NCI-H2171 treated with DMSO at 0.1 percent for 48 hours (cell line): ENCODE measurements at regions not wholly inside any gene's neighbourhood (a gene's known extent, or its start where the extent isn't known, plus 50 kb on each side); places are given as distances from the start of the nearest gene placed in this dataset.

Source experiments
- DNase-seq: peaks from one replicate; lab custom pipeline; 2025; lab: John Stamatoyannopoulos, UW

GRCh38 chr5:167634432-167634831, 657.0 kb upstream of the WWC1 start:
- DNase-seq = no peak

GRCh38 chr5:167638816-167639215, 652.6 kb upstream of the WWC1 start:
- DNase-seq = no peak

GRCh38 chr5:167639273-167639672, 652.2 kb upstream of the WWC1 start:
- no peak for DNase-seq

GRCh38 chr5:167639766-167640165, 651.7 kb upstream of the WWC1 start:
- DNase-seq = no peak

GRCh38 chr5:167642181-167642580, 649.3 kb upstream of the WWC1 start:
- no peak for DNase-seq

GRCh38 chr5:167642779-167643517, 648.5 kb upstream of the WWC1 start:
- no peak for DNase-seq

GRCh38 chr5:167643631-167644280, 647.7 kb upstream of the WWC1 start:
- no peak for DNase-seq

GRCh38 chr5:167644619-167645018, 646.8 kb upstream of the WWC1 start:
- DNase-seq = no peak

GRCh38 chr5:167649471-167649870, 642.0 kb upstream of the WWC1 start:
- no peak for DNase-seq

- no peak for DNase-seq
Observed at GRCh38 chr5:167652690-167653089, 638.8 kb upstream of the WWC1 start.

- no peak for DNase-seq
Observed at GRCh38 chr5:167653645-167654106, 637.8 kb upstream of the WWC1 start.

GRCh38 chr5:167657016-167657415, 634.4 kb upstream of the WWC1 start:
- DNase-seq = no peak

GRCh38 chr5:167658889-167659288, 632.6 kb upstream of the WWC1 start:
- DNase-seq = no peak

GRCh38 chr5:167661605-167662004, 629.8 kb upstream of the WWC1 start:
- no peak for DNase-seq

GRCh38 chr5:167664222-167664804, 627.1 kb upstream of the WWC1 start:
- no peak for DNase-seq

GRCh38 chr5:167665841-167666375, 625.5 kb upstream of the WWC1 start:
- DNase-seq = peak; percentile 9

GRCh38 chr5:167671176-167671575, 620.3 kb upstream of the WWC1 start:
- no peak for DNase-seq

- DNase-seq = no peak
Observed at GRCh38 chr5:167673942-167674341, 617.5 kb upstream of the WWC1 start.

GRCh38 chr5:167678481-167678880, 613.0 kb upstream of the WWC1 start:
- no peak for DNase-seq

- no peak for DNase-seq
Observed at GRCh38 chr5:167684251-167684650, 607.2 kb upstream of the WWC1 start.

GRCh38 chr5:167688341-167689130, 602.9 kb upstream of the WWC1 start:
- DNase-seq = peak; percentile 86
